ENCODE measurements at regions not wholly inside any gene's neighbourhood (a gene's known extent, or its start where the extent isn't known, plus 50 kb on each side); places are given as distances from the start of the nearest gene placed in this dataset.

DNA sequence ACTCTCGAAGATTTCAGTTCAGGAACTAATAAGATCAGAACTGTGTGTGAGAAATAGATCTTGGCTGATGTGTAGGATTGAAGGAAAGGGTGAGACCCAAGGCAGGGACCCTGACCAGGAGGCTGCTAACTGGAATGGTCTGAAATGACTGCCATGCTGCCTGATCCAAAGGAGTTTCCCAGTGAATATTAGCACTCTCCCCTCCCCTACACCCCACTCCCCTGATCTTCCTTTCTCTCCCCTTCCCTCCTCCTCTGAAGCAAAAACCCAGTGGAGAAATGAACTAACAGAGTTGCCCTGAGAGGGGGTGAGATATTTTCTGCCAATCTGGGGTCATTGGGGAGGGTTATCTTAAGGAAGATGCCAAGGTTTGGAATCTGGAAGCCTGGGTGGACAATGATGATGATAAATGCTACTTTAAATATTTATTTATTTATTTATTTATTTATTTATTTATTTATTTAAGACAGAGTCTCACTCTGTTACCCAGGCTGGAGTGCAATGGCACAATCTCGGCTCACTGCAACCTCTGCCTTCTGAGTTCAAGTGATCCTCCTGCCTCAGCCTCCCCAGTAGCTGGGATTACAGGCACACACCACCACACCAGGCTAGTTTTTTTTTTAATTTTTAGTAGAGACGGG lies 371.0 kb upstream of the CHD6 start:
- DNase-seq (ENCODE audit: low read depth in 1 of 2, low spot score in 1 of 2) = no peak
- Histone ChIP-seq H3K4me3 (no peak overlapping the region), H3K9me3 (ENCODE audit: low read depth) (no peaks in the 10 kb centered on the region), H3K27me3 (no peaks in the 10 kb centered on the region), H3K36me3 (no peaks in the 10 kb centered on the region), H3K27ac (no peak overlapping the region), H3K4me1 (ENCODE audit: low read depth) (no peaks in the 10 kb centered on the region)
- TF ChIP-seq, protein P1, sequence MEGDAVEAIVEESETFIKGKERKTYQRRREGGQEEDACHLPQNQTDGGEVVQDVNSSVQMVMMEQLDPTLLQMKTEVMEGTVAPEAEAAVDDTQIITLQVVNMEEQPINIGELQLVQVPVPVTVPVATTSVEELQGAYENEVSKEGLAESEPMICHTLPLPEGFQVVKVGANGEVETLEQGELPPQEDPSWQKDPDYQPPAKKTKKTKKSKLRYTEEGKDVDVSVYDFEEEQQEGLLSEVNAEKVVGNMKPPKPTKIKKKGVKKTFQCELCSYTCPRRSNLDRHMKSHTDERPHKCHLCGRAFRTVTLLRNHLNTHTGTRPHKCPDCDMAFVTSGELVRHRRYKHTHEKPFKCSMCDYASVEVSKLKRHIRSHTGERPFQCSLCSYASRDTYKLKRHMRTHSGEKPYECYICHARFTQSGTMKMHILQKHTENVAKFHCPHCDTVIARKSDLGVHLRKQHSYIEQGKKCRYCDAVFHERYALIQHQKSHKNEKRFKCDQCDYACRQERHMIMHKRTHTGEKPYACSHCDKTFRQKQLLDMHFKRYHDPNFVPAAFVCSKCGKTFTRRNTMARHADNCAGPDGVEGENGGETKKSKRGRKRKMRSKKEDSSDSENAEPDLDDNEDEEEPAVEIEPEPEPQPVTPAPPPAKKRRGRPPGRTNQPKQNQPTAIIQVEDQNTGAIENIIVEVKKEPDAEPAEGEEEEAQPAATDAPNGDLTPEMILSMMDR (IDR thresholded peaks at IDR 0.05; ENCODE audit: low read depth, low read length) = no peak

DNA sequence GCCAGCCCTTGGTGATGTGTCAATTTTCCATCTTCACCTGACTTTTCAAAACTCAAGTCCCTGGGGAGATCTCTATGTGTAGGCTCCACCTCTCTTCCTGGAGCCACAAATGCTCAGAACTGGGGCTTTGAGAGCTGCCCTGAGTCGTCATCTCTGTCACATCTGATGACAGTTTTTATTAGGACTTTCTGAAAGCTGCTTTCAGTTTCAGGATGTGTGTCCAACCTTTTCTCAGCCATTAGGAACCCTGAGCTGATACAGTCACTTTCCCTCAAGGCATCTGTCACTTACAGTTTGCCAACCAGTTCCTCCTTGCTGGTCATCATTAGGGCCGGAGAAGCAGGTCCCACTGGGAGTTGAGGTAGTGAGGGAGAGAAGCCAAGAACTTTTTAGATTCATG lies 365.9 kb upstream of the CHD6 start:
- Histone ChIP-seq H3K27ac (no peak overlapping the region), H3K4me3 (no peak overlapping the region), H3K27me3 (no peaks in the 10 kb centered on the region), H3K36me3 (no peaks in the 10 kb centered on the region), H3K4me1 (ENCODE audit: low read depth) (no peaks in the 10 kb centered on the region), H3K9me3 (ENCODE audit: low read depth) (no peaks in the 10 kb centered on the region)
- TF ChIP-seq, protein P1 (IDR thresholded peaks at IDR 0.05; ENCODE audit: low read depth, low read length) = no peak
- no peak for DNase-seq (ENCODE audit: low read depth in 1 of 2, low spot score in 1 of 2)

DNA sequence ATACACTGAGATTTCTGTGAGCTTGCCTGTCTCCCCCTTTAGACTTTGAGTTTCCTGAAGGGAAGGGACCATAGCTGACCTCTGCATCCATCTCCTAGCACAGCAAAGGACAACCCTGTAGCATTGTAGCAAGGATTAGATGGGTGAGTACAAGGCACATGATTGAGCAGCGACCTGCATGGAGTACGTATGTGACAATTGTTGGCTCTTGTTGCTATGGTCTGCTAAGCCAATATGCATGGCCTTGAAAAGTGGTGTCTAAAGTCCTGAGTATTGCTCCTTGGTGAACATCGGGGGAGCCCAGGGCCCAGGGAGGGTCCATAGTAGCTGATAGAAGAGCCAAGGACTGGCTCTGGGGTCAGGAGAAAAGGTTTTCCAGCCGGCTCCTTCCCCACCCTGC lies 365.0 kb upstream of the CHD6 start:
- TF ChIP-seq, protein P1 (IDR thresholded peaks at IDR 0.05; ENCODE audit: low read depth, low read length) = no peak
- H3K36me3 ChIP-seq = no peaks in the 10 kb centered on the region
- no peak for DNase-seq (ENCODE audit: low read depth in 1 of 2, low spot score in 1 of 2)
- no peak overlapping the region for H3K4me3 ChIP-seq
- H3K9me3 ChIP-seq (ENCODE audit: low read depth) = no peaks in the 10 kb centered on the region
- no peaks in the 10 kb centered on the region for H3K27me3 ChIP-seq
- no peak overlapping the region for H3K27ac ChIP-seq
- no peaks in the 10 kb centered on the region for H3K4me1 ChIP-seq (ENCODE audit: low read depth)

DNA sequence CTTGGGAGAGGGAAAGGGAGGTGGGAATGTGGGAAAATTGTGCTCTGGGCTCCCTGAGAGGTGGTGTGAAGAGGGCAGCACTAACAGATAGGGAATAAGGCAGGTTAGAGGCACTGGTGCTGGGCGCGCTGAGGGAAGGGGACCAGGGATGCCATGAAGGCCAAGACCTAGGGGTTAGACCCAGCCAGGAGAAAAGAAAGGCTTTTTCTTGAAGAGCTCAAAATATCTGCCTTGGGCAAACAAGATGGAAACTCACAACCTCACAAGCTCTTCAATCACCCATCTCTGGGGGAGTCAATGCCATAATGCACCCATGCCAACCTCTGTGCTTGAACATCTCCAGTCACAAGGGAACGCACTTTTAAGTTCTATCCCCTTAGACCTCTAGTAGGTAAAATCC lies 363.6 kb upstream of the CHD6 start:
- no peaks in the 10 kb centered on the region for H3K36me3 ChIP-seq
- H3K4me3 ChIP-seq = no peak overlapping the region
- TF ChIP-seq, protein P1 (IDR thresholded peaks at IDR 0.05; ENCODE audit: low read depth, low read length) = no peak
- H3K4me1 ChIP-seq (ENCODE audit: low read depth) = no peaks in the 10 kb centered on the region
- H3K27me3 ChIP-seq = no peaks in the 10 kb centered on the region
- no peaks in the 10 kb centered on the region for H3K9me3 ChIP-seq (ENCODE audit: low read depth)
- H3K27ac ChIP-seq = no peak overlapping the region
- no peak for DNase-seq (ENCODE audit: low read depth in 1 of 2, low spot score in 1 of 2)

DNA sequence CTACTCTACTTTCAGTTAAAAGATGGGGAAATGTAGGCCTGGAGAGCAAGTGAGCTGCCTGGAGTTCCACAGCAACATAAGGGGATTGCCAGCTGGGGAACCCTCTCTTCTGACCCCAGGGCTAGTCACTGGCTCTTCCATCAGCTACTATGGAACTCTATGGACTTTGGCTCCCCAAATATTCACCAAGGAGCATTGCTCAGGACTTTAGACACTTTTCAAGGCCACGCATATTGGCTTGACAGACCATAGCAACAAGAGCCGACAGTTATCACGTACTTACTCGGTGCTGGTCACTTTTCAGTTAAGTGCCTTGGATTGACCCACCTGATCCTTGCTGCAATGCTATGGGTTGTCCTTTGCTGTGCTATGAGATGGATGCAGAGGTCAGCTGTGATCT lies 360.7 kb upstream of the CHD6 start:
- TF ChIP-seq, protein P1 (IDR thresholded peaks at IDR 0.05; ENCODE audit: low read depth, low read length) = no peak
- no peaks in the 10 kb centered on the region for H3K4me1 ChIP-seq (ENCODE audit: low read depth)
- DNase-seq (ENCODE audit: low read depth in 1 of 2, low spot score in 1 of 2) = no peak
- no peaks in the 10 kb centered on the region for H3K9me3 ChIP-seq (ENCODE audit: low read depth)
- H3K27me3 ChIP-seq = no peaks in the 10 kb centered on the region
- no peak overlapping the region for H3K4me3 ChIP-seq
- no peak overlapping the region for H3K27ac ChIP-seq
- no peaks in the 10 kb centered on the region for H3K36me3 ChIP-seq

All from cardiac muscle cell (in vitro differentiated cells and primary cell).